Mammary epithelial cell (primary cell): ENCODE measurements at regions not wholly inside any gene's neighbourhood (a gene's known extent, or its start where the extent isn't known, plus 50 kb on each side); places are given as distances from the start of the nearest gene placed in this dataset.

Experiments
- EZH2 ChIP-seq: IDR thresholded peaks from 2 replicates; pipeline ENCODE4 v1.6.1; 2012; ENCODE audit warnings: low read length, inconsistent platforms, borderline replicate concordance
- TF ChIP-seq, protein P1 (sequence below), 2 donors: IDR thresholded peaks in 1 of 2; conservative IDR thresholded peaks in 1 of 2; 2 replicates each; pipeline ENCODE4 v1.5.1; 2011 to 2012; ENCODE audit warnings: inconsistent platforms in 2 of 2, low read length in 2 of 2, mild to moderate bottlenecking in 2 of 2, control low read depth in 1 of 2, low read depth in 1 of 2; ENCODE audit not compliant: insufficient read depth in 1 of 2; ENCODE audit errors: extremely low read depth in 1 of 2

DNA sequence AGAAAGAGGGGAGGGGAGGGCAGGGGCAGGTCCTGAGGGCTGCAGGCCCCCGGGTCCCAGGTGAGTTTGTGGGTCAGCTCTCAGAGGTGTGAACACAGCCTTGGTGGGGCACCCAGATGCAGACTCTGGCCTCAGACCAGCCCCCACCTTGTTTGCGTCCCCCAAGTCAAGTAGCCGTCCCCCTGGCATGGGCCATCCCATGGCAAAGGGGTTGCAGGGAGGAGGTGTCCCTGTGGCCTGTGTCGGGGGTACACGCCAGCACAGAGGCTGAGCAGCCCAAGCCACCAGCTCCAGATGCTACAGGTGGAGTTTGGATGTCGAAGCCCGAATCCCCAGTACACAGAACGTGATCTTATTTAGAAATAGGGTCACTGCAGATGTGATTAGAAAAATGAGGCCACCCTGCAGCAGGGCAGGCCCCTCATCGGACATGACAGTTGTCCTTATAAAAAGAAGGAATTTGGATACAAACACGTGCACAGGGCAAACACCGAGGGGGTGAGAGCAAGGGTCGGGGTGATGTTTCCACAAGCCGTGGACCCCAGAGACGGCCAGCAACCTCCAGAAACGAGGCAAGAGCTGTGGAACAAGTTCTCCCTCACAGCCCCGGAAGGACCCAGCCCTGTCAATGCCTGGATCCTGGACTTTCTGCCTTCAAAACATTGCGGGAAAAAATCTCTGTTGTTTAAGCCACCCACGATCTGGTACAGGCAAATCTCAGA, 141.2 kb upstream of the C14orf180 start:
- TF ChIP-seq, protein P1, sequence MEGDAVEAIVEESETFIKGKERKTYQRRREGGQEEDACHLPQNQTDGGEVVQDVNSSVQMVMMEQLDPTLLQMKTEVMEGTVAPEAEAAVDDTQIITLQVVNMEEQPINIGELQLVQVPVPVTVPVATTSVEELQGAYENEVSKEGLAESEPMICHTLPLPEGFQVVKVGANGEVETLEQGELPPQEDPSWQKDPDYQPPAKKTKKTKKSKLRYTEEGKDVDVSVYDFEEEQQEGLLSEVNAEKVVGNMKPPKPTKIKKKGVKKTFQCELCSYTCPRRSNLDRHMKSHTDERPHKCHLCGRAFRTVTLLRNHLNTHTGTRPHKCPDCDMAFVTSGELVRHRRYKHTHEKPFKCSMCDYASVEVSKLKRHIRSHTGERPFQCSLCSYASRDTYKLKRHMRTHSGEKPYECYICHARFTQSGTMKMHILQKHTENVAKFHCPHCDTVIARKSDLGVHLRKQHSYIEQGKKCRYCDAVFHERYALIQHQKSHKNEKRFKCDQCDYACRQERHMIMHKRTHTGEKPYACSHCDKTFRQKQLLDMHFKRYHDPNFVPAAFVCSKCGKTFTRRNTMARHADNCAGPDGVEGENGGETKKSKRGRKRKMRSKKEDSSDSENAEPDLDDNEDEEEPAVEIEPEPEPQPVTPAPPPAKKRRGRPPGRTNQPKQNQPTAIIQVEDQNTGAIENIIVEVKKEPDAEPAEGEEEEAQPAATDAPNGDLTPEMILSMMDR (conservative IDR thresholded peaks at IDR 0.05 in 1 of 2, IDR thresholded peaks at IDR 0.05 in 1 of 2; ENCODE audit: extremely low read depth in 1 of 2, insufficient read depth in 1 of 2, low read depth in 1 of 2, low read length in 2 of 2): no peak
- no peak for TF ChIP-seq EZH2
